Endothelial cell (in vitro differentiated cells): ENCODE measurements at regions not wholly inside any gene's neighbourhood (a gene's known extent, or its start where the extent isn't known, plus 50 kb on each side); places are given as distances from the start of the nearest gene placed in this dataset.

Experiments
- DNase-seq: peaks from one replicate; pipeline ENCODE4 v3.0.0; 2021; ENCODE audit warnings: low spot score
- H3K27ac Mint-ChIP-seq: one replicate; pipeline ENCODE4 v1.8.0; 2021; ENCODE audit warnings: mixed read lengths, inconsistent platforms; ENCODE audit not compliant: unreplicated experiment
- H3K27me3 Mint-ChIP-seq: one replicate; pipeline ENCODE4 v1.8.0; 2021; ENCODE audit warnings: mild to moderate bottlenecking, moderate library complexity, mixed read lengths, inconsistent platforms; ENCODE audit not compliant: unreplicated experiment
- H3K36me3 Mint-ChIP-seq: one replicate; pipeline ENCODE4 v1.8.0; 2021; ENCODE audit warnings: mild to moderate bottlenecking, low read depth, mixed read lengths, inconsistent platforms; ENCODE audit not compliant: unreplicated experiment
- H3K4me1 Mint-ChIP-seq: one replicate; pipeline ENCODE4 v1.8.0; 2021; ENCODE audit warnings: mild to moderate bottlenecking, mixed read lengths, inconsistent platforms; ENCODE audit not compliant: unreplicated experiment
- H3K4me3 Mint-ChIP-seq: one replicate; pipeline ENCODE4 v1.8.0; 2021; ENCODE audit warnings: mild to moderate bottlenecking, mixed read lengths, inconsistent platforms; ENCODE audit not compliant: unreplicated experiment
- H3K9me3 Mint-ChIP-seq: one replicate; pipeline ENCODE4 v1.8.0; 2021; ENCODE audit warnings: mixed read lengths, inconsistent platforms; ENCODE audit not compliant: unreplicated experiment
- CTCF ChIP-seq: fragments of 200-600 bp; sonication (generic); IDR thresholded peaks from one replicate; pipeline ENCODE4 v1.5.0; 2021; ENCODE audit warnings: antibody characterized with exemption; ENCODE audit not compliant: unreplicated experiment

- Mint-ChIP-seq H3K9me3 (no peaks in the 10 kb centered on the region), H3K27ac (no peak overlapping the region), H3K36me3 (no peaks in the 10 kb centered on the region), H3K4me3 (no peak overlapping the region), H3K4me1 (no peaks in the 10 kb centered on the region), H3K27me3 (no peaks in the 10 kb centered on the region)
- no peak for TF ChIP-seq CTCF
- DNase-seq, result no peak
Observed at GRCh38 chr5:87570366-87570765, 157.6 kb upstream of the CCNH start.

DNA sequence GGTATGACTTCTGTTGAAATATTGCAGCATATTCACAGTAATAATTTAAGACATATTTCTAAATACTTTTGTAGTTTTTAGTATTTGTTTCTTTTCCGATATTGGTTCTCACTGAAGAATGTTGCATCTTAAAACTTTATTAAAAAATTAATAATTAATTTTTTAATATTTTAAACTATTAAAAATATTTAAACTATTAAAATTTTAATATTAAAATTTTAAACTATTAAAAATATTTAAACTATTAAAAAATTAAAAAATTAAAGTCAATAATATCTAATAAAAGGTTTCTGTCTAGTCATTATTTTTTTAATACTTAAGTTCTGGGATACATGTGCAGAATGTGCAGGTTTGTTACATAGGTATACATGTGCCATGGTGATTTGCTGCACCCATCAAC is 149.3 kb upstream of the CCNH start:
- Mint-ChIP-seq H3K36me3 (no peaks in the 10 kb centered on the region), H3K27ac (no peak overlapping the region), H3K4me1 (no peaks in the 10 kb centered on the region), H3K9me3 (no peaks in the 10 kb centered on the region), H3K4me3 (no peak overlapping the region), H3K27me3 (no peaks in the 10 kb centered on the region)
- no peak for DNase-seq
- no peak for TF ChIP-seq CTCF

GRCh38 chr5:87560528-87560927 is 147.8 kb upstream of the CCNH start:
- H3K36me3 Mint-ChIP-seq, result no peaks in the 10 kb centered on the region
- no peaks in the 10 kb centered on the region for H3K4me1 Mint-ChIP-seq
- H3K27me3 Mint-ChIP-seq, result peaks cover 2% of the 10 kb centered on the region

GRCh38 chr5:87551911-87552310 is 139.2 kb upstream of the CCNH start:
- TF ChIP-seq CTCF, result no peak
- H3K27ac Mint-ChIP-seq, result no peak overlapping the region

More at GRCh38 chr5:87560528-87560927, 147.8 kb upstream of the CCNH start:
- no peak for DNase-seq
- Mint-ChIP-seq H3K27ac (no peak overlapping the region), H3K4me3 (no peak overlapping the region), H3K9me3 (no peaks in the 10 kb centered on the region)
- no peak for TF ChIP-seq CTCF

DNA sequence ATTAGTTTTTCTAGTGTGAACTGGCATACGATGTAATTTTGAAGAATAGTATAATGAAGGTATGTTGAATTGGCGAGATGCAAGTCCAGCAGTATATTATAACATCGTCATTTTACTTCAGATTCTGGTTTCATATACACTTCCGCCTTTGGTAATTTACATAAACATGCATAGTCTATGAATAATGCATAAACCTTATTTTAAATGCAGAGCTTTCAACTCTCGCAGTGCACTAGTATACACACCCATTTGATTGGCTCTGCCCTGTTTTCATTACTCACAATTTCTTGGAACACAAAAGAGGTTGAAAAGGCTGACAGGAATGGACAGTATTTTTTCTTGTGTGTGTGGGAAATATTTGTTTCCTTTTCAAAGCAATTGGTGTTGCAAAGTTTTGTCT is 128.9 kb upstream of the CCNH start:
- no peak for DNase-seq
- Mint-ChIP-seq H3K27ac (no peak overlapping the region), H3K4me3 (no peak overlapping the region), H3K36me3 (no peaks in the 10 kb centered on the region), H3K27me3 (no peaks in the 10 kb centered on the region), H3K4me1 (no peaks in the 10 kb centered on the region), H3K9me3 (no peaks in the 10 kb centered on the region)
- TF ChIP-seq CTCF, result no peak

More at GRCh38 chr5:87551911-87552310, 139.2 kb upstream of the CCNH start:
- Mint-ChIP-seq H3K27me3 (peaks cover 5% of the 10 kb centered on the region), H3K4me1 (no peaks in the 10 kb centered on the region), H3K36me3 (no peaks in the 10 kb centered on the region), H3K4me3 (no peak overlapping the region), H3K9me3 (no peaks in the 10 kb centered on the region)
- DNase-seq, result no peak
